Neural cell (in vitro differentiated cells): ENCODE measurements at regions not wholly inside any gene's neighbourhood (a gene's known extent, or its start where the extent isn't known, plus 50 kb on each side); places are given as distances from the start of the nearest gene placed in this dataset.

Source experiments
- H2AFZ ChIP-seq: fragments of 200-600, 300-800 bp; sonication (generic), shearing (Covaris generic); 2 replicates; pipeline ENCODE4 v1.6.0; 2014; ENCODE audit warnings: low read depth, mild to moderate bottlenecking, antibody characterized with exemption, low read length, moderate library complexity
- H3F3A ChIP-seq: fragments of 200-600 bp; shearing (Covaris generic); 2 replicates; pipeline ENCODE4 v1.6.1; 2016; ENCODE audit warnings: mild to moderate bottlenecking, moderate library complexity, mixed read lengths, antibody characterized with exemption, low read length; ENCODE audit not compliant: insufficient read depth, poor library complexity, severe bottlenecking
- H3K27ac ChIP-seq: fragments of 200-600, 300-800 bp; sonication (generic), shearing (Covaris generic); 2 replicates; pipeline ENCODE4 v1.5.1; 2014; ENCODE audit warnings: mild to moderate bottlenecking, low read length, moderate library complexity
- H3K27me3 ChIP-seq: fragments of 300-800, 200-600 bp; sonication (generic), shearing (Covaris generic); 2 replicates; pipeline ENCODE4 v1.6.0; 2014; ENCODE audit warnings: mild to moderate bottlenecking, low read depth, low read length, moderate library complexity; ENCODE audit not compliant: insufficient read depth
- H3K36me3 ChIP-seq: fragments of 300-800, 200-600 bp; sonication (generic), shearing (Covaris generic); 2 replicates; pipeline ENCODE4 v1.5.1; 2014; ENCODE audit warnings: mild to moderate bottlenecking, antibody characterized with exemption, low read length, moderate library complexity; ENCODE audit not compliant: insufficient read depth
- H3K4me2 ChIP-seq: fragments of 300-800, 200-600 bp; sonication (generic), shearing (Covaris generic); 2 replicates; pipeline ENCODE4 v1.6.0; 2014; ENCODE audit warnings: mild to moderate bottlenecking, low read length
- H3K4me3 ChIP-seq: fragments of 300-800, 200-600 bp; sonication (generic), shearing (Covaris generic); 2 replicates; pipeline ENCODE4 v1.5.1; 2014; ENCODE audit warnings: mild to moderate bottlenecking, low read length, moderate library complexity
- H3K79me2 ChIP-seq: fragments of 200-600 bp; shearing (Covaris generic); replicated peaks from 2 replicates; pipeline ENCODE4 v1.6.0; 2014; ENCODE audit warnings: mild to moderate bottlenecking, low read length, moderate library complexity; ENCODE audit not compliant: insufficient read depth
- H3K9ac ChIP-seq: fragments of 300-800, 200-600 bp; sonication (generic), shearing (Covaris generic); 2 replicates; pipeline ENCODE4 v1.6.1; 2016; ENCODE audit warnings: mild to moderate bottlenecking, low read length, mixed read lengths
- H3K9me2 ChIP-seq: fragments of 200-600 bp; shearing (Covaris generic); 2 replicates; pipeline ENCODE4 v1.6.1; 2016; ENCODE audit warnings: mild to moderate bottlenecking, low read length, mixed read lengths; ENCODE audit not compliant: insufficient read depth
- H3K9me3 ChIP-seq: fragments of 200-600, 300-800 bp; sonication (generic), shearing (Covaris generic); 2 replicates; pipeline ENCODE4 v1.6.1; 2016; ENCODE audit warnings: mild to moderate bottlenecking, mixed run types, low read length, moderate library complexity, mixed read lengths
- H4K20me1 ChIP-seq: fragments of 200-600 bp; shearing (Covaris generic); 2 replicates; pipeline ENCODE4 v1.6.1; 2016; ENCODE audit warnings: mild to moderate bottlenecking, mixed run types; ENCODE audit not compliant: insufficient read depth
- EP300 ChIP-seq: fragments of 450-650 bp; conservative IDR thresholded peaks from 2 replicates; pipeline ENCODE4 v1.6.1; 2014; ENCODE audit warnings: antibody characterized with exemption, mild to moderate bottlenecking, moderate library complexity; ENCODE audit not compliant: poor library complexity, severe bottlenecking
- EZH2 ChIP-seq: fragments of 200-600, 300-800 bp; shearing (Covaris generic), sonication (generic); IDR thresholded peaks from 2 replicates; pipeline ENCODE4 v1.6.1; 2014; ENCODE audit warnings: antibody characterized with exemption, low read length, borderline replicate concordance, mild to moderate bottlenecking; ENCODE audit not compliant: insufficient read depth, poor library complexity, severe bottlenecking
- MXI1 ChIP-seq: fragments of 450-650 bp; conservative IDR thresholded peaks from 2 replicates; pipeline ENCODE4 v1.6.1; 2014; ENCODE audit warnings: antibody characterized with exemption, mild to moderate bottlenecking; ENCODE audit not compliant: poor library complexity, severe bottlenecking
- POLR2AphosphoS5 ChIP-seq: IDR thresholded peaks from 2 replicates; pipeline ENCODE4 v1.6.1; 2012
- RAD21 ChIP-seq: fragments of 450-650 bp; conservative IDR thresholded peaks from 2 replicates; pipeline ENCODE4 v1.6.1; 2014; ENCODE audit warnings: antibody characterized with exemption, mild to moderate bottlenecking, moderate library complexity
- SMC3 ChIP-seq: fragments of 450-650 bp; conservative IDR thresholded peaks from 2 replicates; pipeline ENCODE4 v1.6.1; 2014; ENCODE audit warnings: antibody characterized with exemption, mild to moderate bottlenecking, moderate library complexity; ENCODE audit not compliant: poor library complexity
- TAF1 ChIP-seq: IDR thresholded peaks from 2 replicates; pipeline ENCODE4 v1.6.1; 2012; ENCODE audit warnings: low read depth
- TF ChIP-seq, protein P1 (sequence below): IDR thresholded peaks from 2 replicates; pipeline ENCODE4 v1.6.1; 2012; ENCODE audit warnings: borderline replicate concordance
- TF ChIP-seq, protein P2 (sequence below): fragments of 450-650 bp; IDR thresholded peaks from 2 replicates; pipeline ENCODE4 v1.5.1; 2014; ENCODE audit warnings: antibody characterized with exemption, mild to moderate bottlenecking, moderate library complexity; ENCODE audit not compliant: poor library complexity, severe bottlenecking

DNA sequence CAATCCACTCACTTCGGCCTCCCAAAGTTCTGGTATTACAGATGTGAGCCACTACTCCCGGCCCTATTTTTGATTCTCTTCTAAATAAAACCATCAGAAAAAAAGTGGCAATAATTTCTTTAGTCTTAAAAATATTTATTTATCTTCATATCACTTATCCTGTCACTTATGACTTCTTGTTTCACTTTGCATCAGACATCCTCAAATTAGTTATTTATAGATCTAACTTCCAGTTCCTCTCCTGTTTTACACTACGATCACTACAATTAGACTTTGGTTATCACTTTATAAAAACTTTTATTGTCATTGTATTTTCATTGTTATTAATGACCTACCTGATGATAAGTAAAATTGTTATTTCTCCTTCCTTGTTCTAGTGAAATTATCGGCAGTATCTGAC lies 783.4 kb upstream of the BRINP3 start:
- no peaks in the 10 kb centered on the region for H3K9me2 ChIP-seq
- no peak overlapping the region for H3K9ac ChIP-seq
- H3K79me2 ChIP-seq = no peaks in the 10 kb centered on the region
- no peaks in the 10 kb centered on the region for H4K20me1 ChIP-seq
- no peaks in the 10 kb centered on the region for H3F3A ChIP-seq
- H2AFZ ChIP-seq = no peak overlapping the region
- TF ChIP-seq RAD21 (no peak), EP300 (no peak), TAF1 (no peak), POLR2AphosphoS5 (no peak), EZH2 (no peak), SMC3 (no peak), MXI1 (no peak)
- TF ChIP-seq, protein P1, sequence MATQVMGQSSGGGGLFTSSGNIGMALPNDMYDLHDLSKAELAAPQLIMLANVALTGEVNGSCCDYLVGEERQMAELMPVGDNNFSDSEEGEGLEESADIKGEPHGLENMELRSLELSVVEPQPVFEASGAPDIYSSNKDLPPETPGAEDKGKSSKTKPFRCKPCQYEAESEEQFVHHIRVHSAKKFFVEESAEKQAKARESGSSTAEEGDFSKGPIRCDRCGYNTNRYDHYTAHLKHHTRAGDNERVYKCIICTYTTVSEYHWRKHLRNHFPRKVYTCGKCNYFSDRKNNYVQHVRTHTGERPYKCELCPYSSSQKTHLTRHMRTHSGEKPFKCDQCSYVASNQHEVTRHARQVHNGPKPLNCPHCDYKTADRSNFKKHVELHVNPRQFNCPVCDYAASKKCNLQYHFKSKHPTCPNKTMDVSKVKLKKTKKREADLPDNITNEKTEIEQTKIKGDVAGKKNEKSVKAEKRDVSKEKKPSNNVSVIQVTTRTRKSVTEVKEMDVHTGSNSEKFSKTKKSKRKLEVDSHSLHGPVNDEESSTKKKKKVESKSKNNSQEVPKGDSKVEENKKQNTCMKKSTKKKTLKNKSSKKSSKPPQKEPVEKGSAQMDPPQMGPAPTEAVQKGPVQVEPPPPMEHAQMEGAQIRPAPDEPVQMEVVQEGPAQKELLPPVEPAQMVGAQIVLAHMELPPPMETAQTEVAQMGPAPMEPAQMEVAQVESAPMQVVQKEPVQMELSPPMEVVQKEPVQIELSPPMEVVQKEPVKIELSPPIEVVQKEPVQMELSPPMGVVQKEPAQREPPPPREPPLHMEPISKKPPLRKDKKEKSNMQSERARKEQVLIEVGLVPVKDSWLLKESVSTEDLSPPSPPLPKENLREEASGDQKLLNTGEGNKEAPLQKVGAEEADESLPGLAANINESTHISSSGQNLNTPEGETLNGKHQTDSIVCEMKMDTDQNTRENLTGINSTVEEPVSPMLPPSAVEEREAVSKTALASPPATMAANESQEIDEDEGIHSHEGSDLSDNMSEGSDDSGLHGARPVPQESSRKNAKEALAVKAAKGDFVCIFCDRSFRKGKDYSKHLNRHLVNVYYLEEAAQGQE = no peak
- TF ChIP-seq, protein P2, sequence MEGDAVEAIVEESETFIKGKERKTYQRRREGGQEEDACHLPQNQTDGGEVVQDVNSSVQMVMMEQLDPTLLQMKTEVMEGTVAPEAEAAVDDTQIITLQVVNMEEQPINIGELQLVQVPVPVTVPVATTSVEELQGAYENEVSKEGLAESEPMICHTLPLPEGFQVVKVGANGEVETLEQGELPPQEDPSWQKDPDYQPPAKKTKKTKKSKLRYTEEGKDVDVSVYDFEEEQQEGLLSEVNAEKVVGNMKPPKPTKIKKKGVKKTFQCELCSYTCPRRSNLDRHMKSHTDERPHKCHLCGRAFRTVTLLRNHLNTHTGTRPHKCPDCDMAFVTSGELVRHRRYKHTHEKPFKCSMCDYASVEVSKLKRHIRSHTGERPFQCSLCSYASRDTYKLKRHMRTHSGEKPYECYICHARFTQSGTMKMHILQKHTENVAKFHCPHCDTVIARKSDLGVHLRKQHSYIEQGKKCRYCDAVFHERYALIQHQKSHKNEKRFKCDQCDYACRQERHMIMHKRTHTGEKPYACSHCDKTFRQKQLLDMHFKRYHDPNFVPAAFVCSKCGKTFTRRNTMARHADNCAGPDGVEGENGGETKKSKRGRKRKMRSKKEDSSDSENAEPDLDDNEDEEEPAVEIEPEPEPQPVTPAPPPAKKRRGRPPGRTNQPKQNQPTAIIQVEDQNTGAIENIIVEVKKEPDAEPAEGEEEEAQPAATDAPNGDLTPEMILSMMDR = no peak
- H3K36me3 ChIP-seq = no peaks in the 10 kb centered on the region
- no peak overlapping the region for H3K27ac ChIP-seq
- no peaks in the 10 kb centered on the region for H3K27me3 ChIP-seq
- H3K4me2 ChIP-seq = no peak overlapping the region
- no peaks in the 10 kb centered on the region for H3K9me3 ChIP-seq
- H3K4me3 ChIP-seq = no peak overlapping the region

GRCh38 chr1:191279266-191279800 lies 801.7 kb upstream of the BRINP3 start:
- no peak overlapping the region for H3K27ac ChIP-seq
- no peaks in the 10 kb centered on the region for H3K9me2 ChIP-seq
- no peak overlapping the region for H3K4me3 ChIP-seq
- H3K9ac ChIP-seq = no peak overlapping the region
- H4K20me1 ChIP-seq = no peaks in the 10 kb centered on the region
- no peaks in the 10 kb centered on the region for H3K27me3 ChIP-seq
- H3K36me3 ChIP-seq = no peaks in the 10 kb centered on the region
- no peaks in the 10 kb centered on the region for H3K9me3 ChIP-seq
- no peaks in the 10 kb centered on the region for H3F3A ChIP-seq
- H2AFZ ChIP-seq = no peak overlapping the region
- TF ChIP-seq EP300 (no peak), SMC3 (no peak), EZH2 (no peak), POLR2AphosphoS5 (no peak), MXI1 (no peak), TAF1 (no peak), RAD21 (no peak)
- TF ChIP-seq, protein P2 = no peak
- TF ChIP-seq, protein P1 = no peak
- H3K79me2 ChIP-seq = no peaks in the 10 kb centered on the region
- no peak overlapping the region for H3K4me2 ChIP-seq
